ENCODE measurements at regions not wholly inside any gene's neighbourhood (a gene's known extent, or its start where the extent isn't known, plus 50 kb on each side); places are given as distances from the start of the nearest gene placed in this dataset.

DNA sequence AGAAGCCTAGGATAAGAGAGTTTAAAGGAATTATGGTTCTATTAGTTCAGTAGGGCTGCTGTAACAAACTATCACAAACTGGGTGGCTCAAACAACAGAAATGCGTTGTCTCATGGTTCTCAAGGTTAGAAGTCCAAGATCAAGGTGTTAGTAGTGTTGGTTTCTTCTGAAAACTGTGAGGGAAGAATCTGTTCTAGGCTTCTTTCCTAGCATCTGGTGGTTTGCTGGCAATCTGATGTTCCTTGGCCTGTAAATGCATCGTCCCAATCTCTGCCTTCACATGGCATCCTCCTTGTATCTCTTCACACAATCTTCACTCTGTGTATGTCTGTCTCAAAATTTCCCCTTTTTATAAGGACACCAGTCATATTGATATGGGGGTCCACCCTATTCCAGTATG lies 76.3 kb downstream of the MDH1 start:
- TF ChIP-seq, protein P1, sequence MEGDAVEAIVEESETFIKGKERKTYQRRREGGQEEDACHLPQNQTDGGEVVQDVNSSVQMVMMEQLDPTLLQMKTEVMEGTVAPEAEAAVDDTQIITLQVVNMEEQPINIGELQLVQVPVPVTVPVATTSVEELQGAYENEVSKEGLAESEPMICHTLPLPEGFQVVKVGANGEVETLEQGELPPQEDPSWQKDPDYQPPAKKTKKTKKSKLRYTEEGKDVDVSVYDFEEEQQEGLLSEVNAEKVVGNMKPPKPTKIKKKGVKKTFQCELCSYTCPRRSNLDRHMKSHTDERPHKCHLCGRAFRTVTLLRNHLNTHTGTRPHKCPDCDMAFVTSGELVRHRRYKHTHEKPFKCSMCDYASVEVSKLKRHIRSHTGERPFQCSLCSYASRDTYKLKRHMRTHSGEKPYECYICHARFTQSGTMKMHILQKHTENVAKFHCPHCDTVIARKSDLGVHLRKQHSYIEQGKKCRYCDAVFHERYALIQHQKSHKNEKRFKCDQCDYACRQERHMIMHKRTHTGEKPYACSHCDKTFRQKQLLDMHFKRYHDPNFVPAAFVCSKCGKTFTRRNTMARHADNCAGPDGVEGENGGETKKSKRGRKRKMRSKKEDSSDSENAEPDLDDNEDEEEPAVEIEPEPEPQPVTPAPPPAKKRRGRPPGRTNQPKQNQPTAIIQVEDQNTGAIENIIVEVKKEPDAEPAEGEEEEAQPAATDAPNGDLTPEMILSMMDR (IDR thresholded peaks at IDR 0.05; ENCODE audit: low read depth, low read length, poor library complexity, severe bottlenecking), result no peak
- no peak for TF ChIP-seq EZH2phosphoT487 (IDR thresholded peaks at IDR 0.05; ENCODE audit: borderline replicate concordance, low read length)
